ENCODE measurements at regions not wholly inside any gene's neighbourhood (a gene's known extent, or its start where the extent isn't known, plus 50 kb on each side); places are given as distances from the start of the nearest gene placed in this dataset.
"Not testable (repeated sequence)": the region's sequence is repeated elsewhere in the genome, so short reads cannot be mapped to it uniquely, and the experiment has no call there.

- no peak for DNase-seq (ENCODE audit: low read depth in 4 of 4, low spot score in 1 of 4)
Measured at GRCh38 chr2:237195396-237196120, 109.9 kb downstream of the COPS8 start.

DNA sequence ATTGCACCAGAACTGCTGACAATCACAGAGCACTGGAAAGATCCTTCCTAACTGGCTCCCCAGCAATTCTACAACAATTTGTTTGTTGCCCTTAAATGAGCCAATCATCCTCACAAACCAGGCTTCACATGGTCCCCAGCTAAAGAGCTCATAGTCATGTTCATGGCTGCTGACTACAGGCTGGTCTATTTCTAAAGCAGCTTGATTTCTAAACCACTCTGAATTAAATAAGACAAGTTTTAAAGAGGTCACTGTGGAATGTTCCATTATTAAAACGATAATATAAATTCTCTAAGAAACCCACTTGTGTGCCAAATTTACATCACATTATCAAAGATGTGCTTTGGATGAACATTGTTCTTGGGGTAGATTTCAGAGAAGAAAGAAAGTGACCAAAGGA lies 110.7 kb downstream of the COPS8 start:
- no peak for DNase-seq (ENCODE audit: low read depth in 4 of 4, low spot score in 1 of 4)

- DNase-seq (ENCODE audit: low read depth in 4 of 4, low spot score in 1 of 4), result no peak
Measured at GRCh38 chr2:237196866-237197618, 111.4 kb downstream of the COPS8 start.

DNA sequence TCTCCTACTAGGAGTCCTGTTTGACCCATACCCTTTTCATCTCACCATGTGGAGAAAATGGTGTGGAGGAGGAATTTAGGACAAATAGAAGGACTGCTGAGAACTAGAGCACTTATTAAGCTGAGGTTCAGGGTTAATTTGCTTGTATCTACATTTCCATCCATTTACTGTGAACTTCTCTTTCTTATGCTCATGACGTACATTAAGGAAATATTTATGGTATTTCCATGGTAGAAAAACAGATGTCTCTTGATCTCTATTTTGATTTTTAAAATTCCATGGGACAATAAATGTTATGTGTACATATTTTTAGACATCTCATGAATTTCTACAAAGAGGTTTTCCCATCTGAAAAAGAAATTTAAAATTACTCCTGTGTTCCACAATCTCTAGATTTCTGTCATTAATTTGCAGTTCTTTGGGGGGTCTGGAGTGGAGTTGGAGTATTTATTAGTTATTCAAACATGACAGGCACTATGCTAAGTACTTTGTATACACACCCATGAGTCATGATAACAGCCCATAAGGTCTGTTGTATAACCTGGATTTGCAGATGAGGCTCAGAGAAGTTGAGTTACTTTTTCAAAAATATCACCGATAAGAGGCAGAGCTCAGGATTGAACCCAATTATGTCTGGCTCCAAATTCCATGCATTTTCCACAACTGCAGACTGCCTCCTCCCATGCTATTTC lies 112.6 kb downstream of the COPS8 start:
- no peak for DNase-seq (ENCODE audit: low read depth in 4 of 4, low spot score in 1 of 4)

GRCh38 chr2:237199082-237199481 lies 113.4 kb downstream of the COPS8 start:
- no peak for DNase-seq (ENCODE audit: low read depth in 4 of 4, low spot score in 1 of 4)

- DNase-seq (ENCODE audit: low read depth in 4 of 4, low spot score in 1 of 4), result no peak
Measured at GRCh38 chr2:237199577-237199976, 113.9 kb downstream of the COPS8 start.

- DNase-seq (ENCODE audit: low read depth in 4 of 4, low spot score in 1 of 4), result no peak
Measured at GRCh38 chr2:237200462-237200861, 114.8 kb downstream of the COPS8 start.

GRCh38 chr2:237201461-237202287 lies 116.0 kb downstream of the COPS8 start:
- no peak for DNase-seq (ENCODE audit: low read depth in 4 of 4, low spot score in 1 of 4)

- no peak for DNase-seq (ENCODE audit: low read depth in 4 of 4, low spot score in 1 of 4)
Measured at GRCh38 chr2:237202288-237203030, 116.8 kb downstream of the COPS8 start.

GRCh38 chr2:237205043-237205541 lies 119.4 kb downstream of the COPS8 start:
- no peak for DNase-seq (ENCODE audit: low read depth in 4 of 4, low spot score in 1 of 4)

DNA sequence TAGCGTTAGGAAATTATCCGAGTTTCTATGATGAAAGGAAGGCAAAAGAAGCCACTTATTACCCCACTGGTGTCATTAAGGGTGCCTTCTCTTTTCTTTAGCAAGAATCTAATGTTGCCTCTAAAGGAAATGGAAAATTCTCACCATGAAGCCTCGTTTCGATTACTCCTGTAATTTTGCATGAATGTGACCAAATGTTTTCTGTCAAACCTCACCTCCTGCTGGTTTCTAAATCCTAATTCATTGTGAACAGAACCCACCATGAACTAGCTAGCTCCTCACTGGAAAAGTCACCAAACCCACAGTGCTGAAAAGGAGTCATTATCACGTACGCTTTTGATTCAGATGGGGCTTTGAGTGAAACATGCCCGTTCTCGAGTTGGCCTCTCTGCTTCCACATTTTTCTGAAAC lies 119.9 kb downstream of the COPS8 start:
- DNase-seq (ENCODE audit: low read depth in 4 of 4, low spot score in 1 of 4), result no peak

DNA sequence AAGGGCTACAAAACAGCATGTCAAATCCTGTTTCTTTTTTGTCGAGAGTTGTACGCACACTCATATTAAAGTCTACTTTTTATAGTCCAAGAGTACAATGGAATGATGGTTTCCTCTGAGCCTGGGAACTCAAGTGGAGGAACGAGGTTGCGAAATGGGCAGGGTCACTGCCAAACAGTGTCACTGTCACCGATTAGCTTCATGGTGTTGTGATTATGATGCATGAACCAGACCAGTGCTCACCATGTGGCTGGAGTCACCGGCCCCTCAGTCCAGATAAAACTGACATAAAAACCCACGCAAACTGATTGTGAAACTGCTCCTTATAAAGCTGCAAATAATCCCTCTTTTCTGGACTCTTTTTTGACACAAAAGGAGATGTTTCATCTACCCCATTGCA lies 122.0 kb downstream of the COPS8 start:
- DNase-seq (ENCODE audit: low read depth in 4 of 4, low spot score in 1 of 4), result no peak

DNA sequence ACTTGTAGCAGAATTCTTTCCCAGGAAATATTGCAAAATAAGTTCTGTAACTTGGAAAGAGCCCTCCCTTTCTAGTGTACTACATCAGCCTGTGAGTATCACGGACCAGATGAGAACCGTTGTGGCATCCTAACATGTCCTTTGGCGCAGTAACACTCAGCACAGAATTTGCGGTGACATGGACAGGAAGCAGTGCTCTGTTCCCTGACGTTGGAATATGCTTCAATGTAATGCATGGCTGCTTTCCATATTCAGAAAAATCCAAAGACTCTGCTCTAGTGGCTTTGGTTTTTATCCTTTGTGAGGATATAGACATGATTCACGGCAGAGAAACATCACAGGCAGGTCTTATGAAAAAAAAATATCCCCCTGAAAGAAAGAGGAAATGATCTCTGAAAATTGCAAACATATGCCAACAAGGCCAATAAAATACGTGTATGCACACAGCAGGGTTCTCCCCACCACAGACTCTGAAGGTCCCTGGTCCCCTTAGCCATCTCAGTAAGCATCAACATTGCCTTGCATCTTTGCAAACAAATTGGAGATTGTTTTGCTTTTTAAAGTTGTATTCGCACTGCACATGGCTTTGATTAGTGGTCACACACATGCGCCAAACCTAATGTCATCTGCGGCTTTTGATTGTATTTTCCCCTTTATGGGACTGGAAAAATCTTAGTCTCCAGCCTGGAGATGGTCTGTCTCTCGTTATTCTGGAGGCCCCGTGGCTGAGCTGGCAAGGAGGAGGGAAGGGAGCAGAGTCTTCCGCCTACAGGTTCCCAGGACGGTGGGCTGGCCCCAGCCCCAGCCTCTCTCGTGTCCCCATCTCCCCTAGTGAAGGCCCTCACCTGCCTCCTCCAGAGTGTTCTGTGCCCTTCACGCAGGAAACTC lies 122.9 kb downstream of the COPS8 start:
- no peak for DNase-seq (ENCODE audit: low read depth in 4 of 4, low spot score in 1 of 4)

DNA sequence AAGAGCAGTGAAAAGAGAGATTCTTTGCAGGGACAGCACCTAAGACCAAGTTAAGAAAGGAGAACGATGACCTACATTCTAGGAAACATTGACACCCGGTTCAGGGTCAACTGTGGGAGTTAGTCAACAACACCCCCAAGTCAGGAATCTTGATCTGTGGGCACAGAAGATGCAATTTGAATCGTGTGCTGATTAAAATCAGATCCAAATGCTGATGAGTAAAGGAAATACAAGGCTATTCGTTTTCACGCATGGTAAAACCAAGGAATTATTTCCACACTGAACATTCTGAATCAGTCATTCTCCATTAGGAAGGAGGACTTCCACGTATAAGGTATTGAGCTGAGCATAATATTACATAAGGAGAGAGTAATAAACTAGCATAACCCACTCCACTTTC lies 124.2 kb downstream of the COPS8 start:
- DNase-seq (ENCODE audit: low read depth in 4 of 4, low spot score in 1 of 4), result no peak

DNA sequence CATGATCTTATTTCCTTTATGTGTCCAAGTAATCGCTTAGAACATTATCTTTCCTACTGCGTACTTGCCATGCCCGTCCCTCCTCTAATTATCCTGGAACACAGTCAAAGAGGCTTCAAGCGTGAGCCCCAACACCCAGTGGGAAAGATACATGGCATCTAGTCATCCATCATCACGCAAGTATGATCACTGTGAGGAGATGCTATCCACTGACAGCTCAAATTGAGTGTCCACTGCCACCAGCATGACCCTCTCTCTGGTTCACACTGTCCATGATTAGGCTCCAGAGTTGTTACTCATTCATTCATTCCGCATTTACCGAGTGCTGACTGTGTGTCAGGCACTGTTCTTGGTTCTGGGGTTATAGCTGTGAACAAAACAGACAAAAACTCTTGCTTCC lies 124.6 kb downstream of the COPS8 start:
- DNase-seq (ENCODE audit: low read depth in 4 of 4, low spot score in 1 of 4), result no peak

DNA sequence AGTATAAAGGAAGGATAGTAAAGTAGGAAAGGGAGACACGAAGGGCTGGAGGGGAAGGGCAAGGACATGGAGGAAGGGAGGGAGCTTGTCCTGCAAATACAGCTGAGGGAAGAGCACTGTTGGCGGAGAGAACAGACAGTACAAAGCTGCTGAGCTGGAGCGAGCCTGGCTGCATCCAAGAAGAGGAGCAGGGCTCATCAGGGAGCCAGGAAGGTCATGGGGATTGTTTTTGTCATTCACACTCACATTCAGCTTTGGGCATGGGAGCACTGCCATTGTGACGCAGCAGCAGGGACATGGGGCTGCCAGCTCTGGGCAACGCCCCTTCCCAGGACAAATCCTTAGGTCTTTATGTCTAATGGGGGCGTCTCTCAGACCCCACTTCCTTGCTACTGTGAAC lies 125.1 kb downstream of the COPS8 start:
- DNase-seq (ENCODE audit: low read depth in 4 of 4, low spot score in 1 of 4), result no peak

- not testable (repeated sequence) for DNase-seq (ENCODE audit: low read depth in 4 of 4, low spot score in 1 of 4)
Measured at GRCh38 chr2:237212356-237213279, 126.9 kb downstream of the COPS8 start.

DNA sequence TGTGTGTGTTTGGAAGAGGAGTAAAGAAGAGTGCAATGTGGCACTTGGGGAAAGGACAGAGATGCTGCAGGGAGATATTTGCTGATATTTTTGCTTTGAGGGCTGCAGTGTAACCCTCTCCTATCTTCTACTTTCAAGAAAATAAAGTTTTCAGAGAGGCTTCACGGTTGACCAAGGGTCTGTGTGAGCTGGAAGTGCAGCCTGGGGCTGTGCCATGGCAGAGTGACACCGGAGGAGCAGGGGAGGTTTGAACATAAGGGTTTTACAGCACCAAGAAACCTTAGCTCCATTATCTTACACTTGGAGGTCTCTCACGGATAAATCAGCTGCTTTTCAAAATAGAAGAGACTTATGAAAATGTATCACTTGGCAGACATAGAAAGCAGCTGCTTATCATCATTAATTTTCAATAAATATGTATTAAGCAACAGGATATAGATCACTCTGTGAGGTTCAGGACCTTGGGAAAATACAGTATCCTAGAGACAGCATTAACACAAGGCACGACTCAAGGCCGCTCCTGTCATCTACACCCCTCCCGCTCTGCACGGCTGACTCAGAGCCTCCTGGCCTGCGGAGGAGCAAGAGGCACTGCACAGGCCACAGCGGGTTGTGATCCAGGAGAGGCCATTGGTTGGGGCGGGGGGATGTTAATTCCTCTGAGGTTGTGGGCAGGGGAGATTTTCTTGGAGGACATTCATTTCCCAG lies 127.8 kb downstream of the COPS8 start:
- no peak for DNase-seq (ENCODE audit: low read depth in 4 of 4, low spot score in 1 of 4)
